Activated CD4-positive, alpha-beta T cell treated with anti-CD3 and anti-CD28 coated beads, Interleukin-2, amount 50 U/mL, for 1 hour (primary cell): ENCODE measurements at regions not wholly inside any gene's neighbourhood (a gene's known extent, or its start where the extent isn't known, plus 50 kb on each side); places are given as distances from the start of the nearest gene placed in this dataset.
A peak's percentile ranks its signal among the peaks of the same experiment; 100 is the strongest.
"Not testable (repeated sequence)": the region's sequence is repeated elsewhere in the genome, so short reads cannot be mapped to it uniquely, and the experiment has no call there.

Source experiments
- DNase-seq: peaks from one replicate; pipeline ENCODE4 v3.0.0-alpha.2; 2020

DNA sequence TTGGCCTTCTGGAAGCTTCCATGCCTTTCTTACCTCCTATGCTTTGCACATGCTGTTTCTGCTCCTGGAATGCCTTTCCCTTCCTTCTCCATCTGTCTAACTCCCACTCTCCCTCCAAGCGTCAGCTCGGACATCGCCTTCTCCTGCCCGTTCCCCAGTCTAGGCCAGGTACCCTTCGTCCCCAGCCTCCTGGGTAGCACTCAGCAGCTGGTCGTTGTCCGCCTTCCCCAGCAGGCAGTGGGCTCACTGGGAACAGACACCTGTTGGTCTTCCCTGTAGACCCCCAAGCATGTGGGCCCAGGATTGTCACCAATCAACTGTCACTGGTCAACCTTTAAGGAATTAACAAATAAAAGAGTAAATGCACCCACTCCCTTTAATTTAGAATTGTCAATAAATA lies 202.2 kb downstream of the RGS3 start:
- no peak for DNase-seq

DNA sequence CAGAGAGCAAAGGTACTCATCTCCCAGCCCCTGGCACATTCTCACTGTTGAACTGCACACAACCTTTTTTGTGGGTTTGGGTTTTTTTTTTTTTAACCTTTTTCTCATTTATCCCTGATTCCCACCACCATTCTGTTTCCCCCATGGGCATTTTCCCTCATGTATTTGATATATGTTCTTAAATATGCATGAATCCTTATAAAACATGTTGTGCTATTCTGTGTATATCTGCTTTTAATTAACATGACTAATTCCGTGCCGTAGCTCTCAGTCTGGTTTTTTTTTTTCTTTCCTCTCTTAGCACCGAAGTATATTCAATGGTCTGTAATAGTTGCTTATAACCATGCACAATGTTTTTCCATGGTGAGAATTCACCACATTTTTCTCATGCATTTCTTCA lies 204.5 kb downstream of the RGS3 start:
- no peak for DNase-seq

DNA sequence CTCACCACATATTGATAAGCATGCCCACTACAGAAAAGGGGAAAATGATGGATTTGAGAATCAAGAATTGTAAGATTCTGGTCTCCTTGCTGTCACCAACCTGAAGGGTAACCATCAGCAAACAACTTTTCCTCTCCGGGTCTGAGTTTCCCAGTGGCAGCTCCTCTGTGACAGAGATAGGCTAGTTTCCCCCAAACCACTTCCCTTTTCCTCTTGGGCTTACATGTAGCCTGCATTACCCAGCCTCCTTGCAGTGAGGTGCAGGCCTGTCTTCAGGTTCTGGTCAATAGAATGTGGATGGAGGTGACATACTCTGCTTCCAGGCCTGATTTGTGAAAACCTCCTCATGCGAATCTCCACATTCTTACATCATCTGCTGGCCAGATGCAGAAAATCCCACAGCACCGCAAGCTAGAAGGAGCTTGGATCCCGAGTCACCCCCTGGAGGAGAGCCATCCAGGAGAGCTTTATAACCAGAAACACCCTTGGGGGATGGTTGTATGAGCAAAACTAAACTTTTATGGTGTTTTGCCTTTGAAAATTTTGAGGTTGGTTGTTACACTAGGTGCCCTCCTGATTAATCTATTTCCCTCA lies 206.1 kb downstream of the RGS3 start:
- no peak for DNase-seq

DNA sequence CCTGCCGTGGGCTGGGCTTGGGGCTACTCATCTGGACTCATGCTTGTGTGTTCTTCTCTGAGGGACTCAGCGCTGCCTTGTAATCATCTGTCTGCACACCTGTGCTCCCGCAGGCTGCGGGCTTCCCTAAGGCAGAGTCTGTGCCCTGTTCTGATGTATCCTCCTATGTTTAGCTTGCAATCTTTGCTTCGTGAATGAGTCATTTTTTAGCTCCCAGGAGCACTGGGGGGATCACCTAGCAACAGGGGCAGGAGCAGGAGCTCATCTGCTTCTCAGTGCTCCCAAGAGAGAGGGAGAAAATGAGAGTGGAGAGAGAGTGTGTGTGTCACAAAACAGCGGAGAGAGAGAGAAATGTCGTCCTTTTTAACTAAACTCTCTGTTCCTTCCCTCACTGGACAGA lies 202.4 kb upstream of the ZNF618 start:
- no peak for DNase-seq

- no peak for DNase-seq
Observed at GRCh38 chr9:113674436-113674835, 201.7 kb upstream of the ZNF618 start.

DNA sequence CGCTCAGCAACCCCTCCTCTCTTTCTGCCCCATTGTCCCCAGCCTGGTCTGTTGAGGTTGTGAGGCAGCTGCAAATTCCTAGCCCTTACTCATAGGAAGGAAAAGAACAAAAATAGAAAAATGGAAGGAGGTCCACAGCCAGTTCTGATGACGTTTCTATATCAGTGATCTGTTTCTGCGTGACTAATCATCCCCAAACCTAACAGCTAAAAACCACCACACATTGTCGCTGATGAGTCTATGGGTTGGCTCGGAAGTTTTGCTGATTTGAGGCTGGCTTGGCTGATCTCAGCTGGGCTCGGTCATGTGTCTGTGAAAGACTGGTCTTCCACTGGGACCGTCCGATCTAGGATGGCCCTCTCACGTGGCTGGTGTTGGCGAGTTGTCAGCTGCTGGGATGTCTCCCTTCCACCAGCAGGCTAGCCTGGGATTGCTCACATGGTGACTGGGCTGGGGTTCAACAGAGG lies 200.6 kb upstream of the ZNF618 start:
- DNase-seq, result no peak

- no peak for DNase-seq
Observed at GRCh38 chr9:113677057-113677456, 199.1 kb upstream of the ZNF618 start.

DNA sequence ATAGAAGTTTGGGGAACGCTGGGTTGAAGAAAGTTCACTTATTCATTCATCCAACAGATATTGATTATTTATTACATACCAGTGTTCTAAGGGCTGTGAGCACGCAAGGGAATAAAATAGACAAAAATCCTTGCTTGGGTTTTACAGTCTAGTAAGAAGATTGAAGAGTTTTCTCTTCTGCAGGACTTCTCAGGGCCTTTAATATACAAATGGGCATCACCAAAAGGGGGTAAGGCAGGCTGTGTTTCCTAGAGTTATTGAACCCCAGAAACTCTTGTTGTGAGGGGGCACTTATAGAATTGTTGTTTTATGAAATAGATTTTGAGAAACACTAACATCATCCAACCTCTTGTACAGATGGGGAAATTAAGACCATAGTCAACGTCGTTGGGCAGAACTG lies 198.5 kb upstream of the ZNF618 start:
- DNase-seq, result no peak

DNA sequence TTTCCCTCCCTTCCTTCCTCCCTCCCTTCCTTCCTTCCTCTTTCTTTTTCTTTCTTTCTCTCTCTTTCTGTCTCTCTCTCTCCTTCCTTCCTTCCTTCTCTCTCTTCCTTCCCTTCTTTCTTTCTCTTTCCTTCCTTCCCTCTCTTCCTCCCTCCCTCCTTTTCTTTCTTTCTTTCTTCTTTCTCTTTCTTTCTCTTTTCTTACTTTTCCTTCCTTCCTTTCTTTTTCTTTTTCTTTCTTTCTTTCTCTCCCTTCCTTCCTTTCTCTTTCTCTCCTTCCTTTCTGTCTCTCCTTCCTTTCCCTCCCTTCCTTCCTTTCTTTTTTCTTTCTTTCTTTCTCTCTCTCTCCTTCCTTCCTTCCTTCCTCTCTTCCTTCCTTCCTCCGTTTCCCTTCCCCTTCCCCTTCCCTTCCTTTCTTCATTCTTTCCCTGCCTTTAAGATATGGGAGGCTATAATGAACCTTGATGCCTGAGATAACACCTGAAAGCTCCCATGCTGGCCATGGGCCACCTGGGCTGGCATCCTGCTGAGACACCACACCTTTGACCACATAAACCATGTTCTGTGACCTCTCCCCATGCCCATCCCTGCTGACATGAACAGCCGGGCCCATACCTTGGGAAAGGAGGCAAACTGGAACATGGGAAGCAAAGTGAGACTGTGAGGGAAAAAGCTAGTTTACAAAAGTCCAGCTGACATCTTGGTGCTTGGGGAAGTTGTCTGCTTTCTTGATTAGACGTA lies 197.8 kb upstream of the ZNF618 start:
- no peak for DNase-seq

DNA sequence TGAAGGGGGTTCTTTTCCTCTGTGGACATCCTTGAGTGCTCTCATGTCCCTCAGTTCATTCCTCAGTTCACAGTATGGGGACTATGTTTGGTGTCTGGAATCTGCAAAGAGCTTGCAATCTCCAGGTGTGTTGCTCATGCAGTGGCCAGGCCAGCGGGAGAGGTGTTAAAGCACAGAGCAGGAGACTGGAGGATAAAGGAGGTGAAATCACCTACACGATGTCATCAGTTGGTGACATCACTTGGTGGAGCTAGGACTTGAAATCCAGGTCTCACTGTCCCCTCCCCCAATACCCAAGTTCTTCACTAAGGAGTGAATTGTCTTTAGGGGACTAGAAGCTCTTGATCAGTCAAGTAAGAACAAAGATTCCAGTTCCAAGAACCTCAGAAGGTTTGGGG lies 197.3 kb upstream of the ZNF618 start:
- no peak for DNase-seq

- peak; percentile 34 for DNase-seq
Observed at GRCh38 chr9:113682297-113682771, 193.8 kb upstream of the ZNF618 start.

- DNase-seq, result not testable (repeated sequence)
Observed at GRCh38 chr9:113685636-113686035, 190.5 kb upstream of the ZNF618 start.

- DNase-seq, result no peak
Observed at GRCh38 chr9:113687107-113687679, 188.9 kb upstream of the ZNF618 start.

GRCh38 chr9:113687680-113688371 lies 188.3 kb upstream of the ZNF618 start:
- DNase-seq, result no peak

GRCh38 chr9:113690055-113690740 lies 185.9 kb upstream of the ZNF618 start:
- DNase-seq, result no peak

- no peak for DNase-seq
Observed at GRCh38 chr9:113692256-113692655, 183.9 kb upstream of the ZNF618 start.

DNA sequence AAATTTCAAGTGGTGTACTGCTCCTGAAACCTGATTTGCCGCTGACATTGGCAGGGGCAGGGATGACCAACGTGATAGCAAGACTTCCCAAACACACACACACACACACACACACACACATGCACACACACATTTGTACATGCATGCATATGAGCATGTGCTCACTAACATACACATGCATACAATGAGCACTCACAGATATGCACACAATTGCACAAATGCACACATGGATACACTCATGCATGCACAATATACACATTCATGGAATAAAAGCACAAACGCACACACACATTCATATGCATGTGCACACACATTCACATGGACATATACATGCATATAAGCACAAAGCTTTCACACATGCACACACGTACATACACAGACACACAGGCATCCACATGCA lies 181.2 kb upstream of the ZNF618 start:
- DNase-seq, result no peak

DNA sequence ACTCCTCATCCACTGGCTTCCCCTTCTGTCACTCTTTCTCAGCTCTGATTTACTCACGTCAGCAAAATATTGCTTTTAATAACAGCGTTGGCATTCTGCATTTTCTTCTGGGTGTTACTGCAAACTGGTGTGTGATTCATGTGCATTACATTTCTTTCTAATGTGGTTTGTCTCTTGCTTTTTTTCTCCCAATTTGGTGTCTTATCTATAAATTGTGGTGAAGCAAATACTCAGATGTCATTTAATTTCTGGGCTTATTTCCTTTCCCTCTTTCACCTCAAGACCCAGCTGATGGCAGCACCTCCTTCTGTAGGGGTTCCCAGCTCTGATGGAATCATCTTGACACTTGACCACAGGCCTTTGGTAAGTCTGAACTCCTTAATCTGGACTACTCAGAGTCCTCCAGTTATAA lies 180.7 kb upstream of the ZNF618 start:
- no peak for DNase-seq

GRCh38 chr9:113695901-113696300 lies 180.2 kb upstream of the ZNF618 start:
- DNase-seq, result no peak

- no peak for DNase-seq
Observed at GRCh38 chr9:113701774-113702755, 174.0 kb upstream of the ZNF618 start.

DNA sequence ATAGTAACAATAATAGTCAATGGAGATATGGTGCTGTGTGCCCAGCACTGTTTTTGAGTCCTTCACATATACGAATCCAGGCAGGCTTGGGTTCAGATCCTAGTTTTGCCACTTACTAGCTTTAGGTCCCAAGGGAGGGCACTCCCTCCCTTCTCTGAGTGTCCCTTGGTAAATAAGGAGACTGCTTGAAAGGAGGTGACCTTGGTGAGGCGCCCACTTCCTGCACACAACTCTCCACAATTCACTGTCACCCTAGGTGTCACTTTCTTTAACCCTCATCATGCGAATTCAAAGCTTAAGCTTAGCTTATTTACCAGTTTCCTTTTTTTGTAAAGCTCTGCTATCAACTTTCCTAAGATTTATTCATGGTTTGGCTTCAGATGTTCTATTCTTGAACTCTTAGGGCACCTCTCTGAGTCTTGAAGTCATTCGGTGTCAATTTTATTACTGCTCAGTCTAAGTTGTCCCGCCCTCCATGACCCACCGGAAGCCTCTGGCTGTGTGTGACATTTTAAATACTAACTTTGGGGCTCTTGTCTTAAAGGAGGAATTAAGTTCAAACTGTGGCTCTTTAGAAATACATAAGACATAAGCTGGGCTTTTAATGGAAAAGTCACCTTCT lies 170.7 kb upstream of the ZNF618 start:
- no peak for DNase-seq
